ENCODE measurements at regions not wholly inside any gene's neighbourhood (a gene's known extent, or its start where the extent isn't known, plus 50 kb on each side); places are given as distances from the start of the nearest gene placed in this dataset.

DNA sequence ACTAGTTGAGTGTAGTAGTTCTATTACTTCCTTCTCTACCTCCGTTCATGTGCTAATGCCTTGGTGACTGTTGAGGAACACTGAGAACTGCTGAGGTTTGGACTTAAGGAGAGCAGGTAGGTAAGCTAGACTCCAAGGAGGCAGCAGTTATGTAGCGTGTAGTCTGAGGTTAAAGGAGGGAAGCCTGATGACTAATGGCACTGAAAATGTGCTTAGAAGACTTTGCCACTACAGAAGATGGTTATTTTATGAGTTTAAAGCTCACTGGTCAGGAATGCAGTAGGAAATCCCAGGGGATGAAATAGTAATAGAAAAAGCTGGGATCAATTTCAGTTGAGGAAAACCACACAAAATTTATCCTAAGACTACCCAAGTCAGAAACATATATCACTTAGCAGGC, 1077.3 kb downstream of the RAPGEF2 start (continued):
- TF ChIP-seq, protein P1, sequence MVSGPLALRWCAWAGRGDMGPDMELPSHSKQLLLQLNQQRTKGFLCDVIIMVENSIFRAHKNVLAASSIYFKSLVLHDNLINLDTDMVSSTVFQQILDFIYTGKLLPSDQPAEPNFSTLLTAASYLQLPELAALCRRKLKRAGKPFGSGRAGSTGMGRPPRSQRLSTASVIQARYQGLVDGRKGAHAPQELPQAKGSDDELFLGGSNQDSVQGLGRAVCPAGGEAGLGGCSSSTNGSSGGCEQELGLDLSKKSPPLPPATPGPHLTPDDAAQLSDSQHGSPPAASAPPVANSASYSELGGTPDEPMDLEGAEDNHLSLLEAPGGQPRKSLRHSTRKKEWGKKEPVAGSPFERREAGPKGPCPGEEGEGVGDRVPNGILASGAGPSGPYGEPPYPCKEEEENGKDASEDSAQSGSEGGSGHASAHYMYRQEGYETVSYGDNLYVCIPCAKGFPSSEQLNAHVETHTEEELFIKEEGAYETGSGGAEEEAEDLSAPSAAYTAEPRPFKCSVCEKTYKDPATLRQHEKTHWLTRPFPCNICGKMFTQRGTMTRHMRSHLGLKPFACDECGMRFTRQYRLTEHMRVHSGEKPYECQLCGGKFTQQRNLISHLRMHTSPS (CRISPR knock-in tag; IDR thresholded peaks at IDR 0.05; ENCODE audit: low read depth), result no peak
- TF ChIP-seq HMG20A (CRISPR knock-in tag; IDR thresholded peaks at IDR 0.05; ENCODE audit: borderline replicate concordance) (no peak), RARG (CRISPR knock-in tag; IDR thresholded peaks at IDR 0.05; ENCODE audit: low read depth) (no peak), ZFP37 (CRISPR knock-in tag; IDR thresholded peaks at IDR 0.05; ENCODE audit: borderline replicate concordance) (no peak), ISX (CRISPR knock-in tag; conservative IDR thresholded peaks at IDR 0.05) (no peak), TBX3 (IDR thresholded peaks at IDR 0.05; ENCODE audit: borderline replicate concordance) (no peak), KDM5B (CRISPR knock-in tag; IDR thresholded peaks at IDR 0.05; ENCODE audit: borderline replicate concordance) (no peak)
- TF ChIP-seq, protein P2, sequence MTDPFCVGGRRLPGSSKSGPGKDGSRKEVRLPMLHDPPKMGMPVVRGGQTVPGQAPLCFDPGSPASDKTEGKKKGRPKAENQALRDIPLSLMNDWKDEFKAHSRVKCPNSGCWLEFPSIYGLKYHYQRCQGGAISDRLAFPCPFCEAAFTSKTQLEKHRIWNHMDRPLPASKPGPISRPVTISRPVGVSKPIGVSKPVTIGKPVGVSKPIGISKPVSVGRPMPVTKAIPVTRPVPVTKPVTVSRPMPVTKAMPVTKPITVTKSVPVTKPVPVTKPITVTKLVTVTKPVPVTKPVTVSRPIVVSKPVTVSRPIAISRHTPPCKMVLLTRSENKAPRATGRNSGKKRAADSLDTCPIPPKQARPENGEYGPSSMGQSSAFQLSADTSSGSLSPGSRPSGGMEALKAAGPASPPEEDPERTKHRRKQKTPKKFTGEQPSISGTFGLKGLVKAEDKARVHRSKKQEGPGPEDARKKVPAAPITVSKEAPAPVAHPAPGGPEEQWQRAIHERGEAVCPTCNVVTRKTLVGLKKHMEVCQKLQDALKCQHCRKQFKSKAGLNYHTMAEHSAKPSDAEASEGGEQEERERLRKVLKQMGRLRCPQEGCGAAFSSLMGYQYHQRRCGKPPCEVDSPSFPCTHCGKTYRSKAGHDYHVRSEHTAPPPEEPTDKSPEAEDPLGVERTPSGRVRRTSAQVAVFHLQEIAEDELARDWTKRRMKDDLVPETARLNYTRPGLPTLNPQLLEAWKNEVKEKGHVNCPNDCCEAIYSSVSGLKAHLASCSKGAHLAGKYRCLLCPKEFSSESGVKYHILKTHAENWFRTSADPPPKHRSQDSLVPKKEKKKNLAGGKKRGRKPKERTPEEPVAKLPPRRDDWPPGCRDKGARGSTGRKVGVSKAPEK (CRISPR knock-in tag; IDR thresholded peaks at IDR 0.05; ENCODE audit: borderline replicate concordance), result no peak

DNA sequence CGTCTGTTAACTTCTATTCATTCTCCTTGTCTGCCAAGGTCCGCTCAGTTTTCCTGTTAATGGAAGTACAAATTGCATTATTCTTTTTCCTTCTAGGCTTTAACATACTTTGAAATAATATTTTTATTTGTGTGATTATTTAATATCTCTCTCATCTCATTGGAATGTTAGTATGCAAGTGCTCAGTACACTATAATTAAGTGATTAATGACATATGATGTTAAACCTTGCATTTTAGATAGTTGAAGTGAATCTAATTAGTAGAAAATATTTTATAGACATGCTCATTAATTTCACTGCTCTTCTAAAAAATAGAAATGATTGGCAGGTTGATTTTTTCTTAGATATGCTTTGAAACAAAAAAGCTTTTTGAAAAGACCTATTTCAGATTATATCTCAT, 1079.8 kb downstream of the RAPGEF2 start:
- Histone ChIP-seq H3K79me2 (ENCODE audit: insufficient read depth, low read length) (no peaks in the 10 kb centered on the region), H3K27me3 (ENCODE audit: control insufficient read depth in 1 of 2, insufficient read depth in 2 of 2, low read length in 2 of 2) (no peaks in the 10 kb centered on the region), H3K9ac (ENCODE audit: insufficient read depth, low read depth, low read length) (no peak overlapping the region), H3K27ac (ENCODE audit: extremely low read length, insufficient read depth, low read length) (no peak overlapping the region), H2AFZ (ENCODE audit: low read length) (no peak overlapping the region), H3K9me3 (ENCODE audit: low read length) (no peaks in the 10 kb centered on the region), H3K4me3 (replicated peaks in 1 of 3; ENCODE audit: insufficient read depth in 1 of 3, low read depth in 2 of 3, low read length in 3 of 3) (no peak overlapping the region), H3K36me3 (replicated peaks in 1 of 2; ENCODE audit: control insufficient read depth in 1 of 2, insufficient read depth in 2 of 2, low read length in 2 of 2) (no peaks in the 10 kb centered on the region), H3K4me2 (ENCODE audit: low read depth, low read length) (no peak overlapping the region), H3K4me1 (ENCODE audit: insufficient read depth, low read length) (no peaks in the 10 kb centered on the region), H4K20me1 (ENCODE audit: insufficient read depth, low read length) (no peaks in the 10 kb centered on the region)
- DNase-seq (ENCODE audit: low spot score) (no peak), FAIRE-seq (no peak), ATAC-seq (no peak)
- no TSS peak for BruUV-seq (replicated peaks)
- 3% methylated on average over 2 of the region's 2 CpGs for WGBS (ENCODE audit: low lambda C conversion rate)
- ChIA-PET POLR2A (no interaction called here), CTCF (ENCODE audit: low intra/inter-chr PET ratio, low total read pairs) (no interaction called here)
- intact Hi-C loops (cut with micrococcal nuclease; ENCODE audit: unreplicated experiment) (no loop called here), in situ Hi-C loops (cut with HindIII; ENCODE audit: extremely low pct_ligation_motif_present, low pct_unique_long_range_greater_than_20kb) (no loop called here)
- TF ChIP-seq ZNF264 (CRISPR knock-in tag; IDR thresholded peaks at IDR 0.05) (no peak), ZNF543 (CRISPR knock-in tag; IDR thresholded peaks at IDR 0.05) (no peak)
- TF ChIP-seq, protein P3, sequence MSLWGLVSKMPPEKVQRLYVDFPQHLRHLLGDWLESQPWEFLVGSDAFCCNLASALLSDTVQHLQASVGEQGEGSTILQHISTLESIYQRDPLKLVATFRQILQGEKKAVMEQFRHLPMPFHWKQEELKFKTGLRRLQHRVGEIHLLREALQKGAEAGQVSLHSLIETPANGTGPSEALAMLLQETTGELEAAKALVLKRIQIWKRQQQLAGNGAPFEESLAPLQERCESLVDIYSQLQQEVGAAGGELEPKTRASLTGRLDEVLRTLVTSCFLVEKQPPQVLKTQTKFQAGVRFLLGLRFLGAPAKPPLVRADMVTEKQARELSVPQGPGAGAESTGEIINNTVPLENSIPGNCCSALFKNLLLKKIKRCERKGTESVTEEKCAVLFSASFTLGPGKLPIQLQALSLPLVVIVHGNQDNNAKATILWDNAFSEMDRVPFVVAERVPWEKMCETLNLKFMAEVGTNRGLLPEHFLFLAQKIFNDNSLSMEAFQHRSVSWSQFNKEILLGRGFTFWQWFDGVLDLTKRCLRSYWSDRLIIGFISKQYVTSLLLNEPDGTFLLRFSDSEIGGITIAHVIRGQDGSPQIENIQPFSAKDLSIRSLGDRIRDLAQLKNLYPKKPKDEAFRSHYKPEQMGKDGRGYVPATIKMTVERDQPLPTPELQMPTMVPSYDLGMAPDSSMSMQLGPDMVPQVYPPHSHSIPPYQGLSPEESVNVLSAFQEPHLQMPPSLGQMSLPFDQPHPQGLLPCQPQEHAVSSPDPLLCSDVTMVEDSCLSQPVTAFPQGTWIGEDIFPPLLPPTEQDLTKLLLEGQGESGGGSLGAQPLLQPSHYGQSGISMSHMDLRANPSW (CRISPR knock-in tag; IDR thresholded peaks at IDR 0.05; ENCODE audit: borderline replicate concordance), result no peak
- TF ChIP-seq, protein P4, sequence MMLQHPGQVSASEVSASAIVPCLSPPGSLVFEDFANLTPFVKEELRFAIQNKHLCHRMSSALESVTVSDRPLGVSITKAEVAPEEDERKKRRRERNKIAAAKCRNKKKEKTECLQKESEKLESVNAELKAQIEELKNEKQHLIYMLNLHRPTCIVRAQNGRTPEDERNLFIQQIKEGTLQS (CRISPR knock-in tag; IDR thresholded peaks at IDR 0.05), result no peak
- TF ChIP-seq, protein P5, sequence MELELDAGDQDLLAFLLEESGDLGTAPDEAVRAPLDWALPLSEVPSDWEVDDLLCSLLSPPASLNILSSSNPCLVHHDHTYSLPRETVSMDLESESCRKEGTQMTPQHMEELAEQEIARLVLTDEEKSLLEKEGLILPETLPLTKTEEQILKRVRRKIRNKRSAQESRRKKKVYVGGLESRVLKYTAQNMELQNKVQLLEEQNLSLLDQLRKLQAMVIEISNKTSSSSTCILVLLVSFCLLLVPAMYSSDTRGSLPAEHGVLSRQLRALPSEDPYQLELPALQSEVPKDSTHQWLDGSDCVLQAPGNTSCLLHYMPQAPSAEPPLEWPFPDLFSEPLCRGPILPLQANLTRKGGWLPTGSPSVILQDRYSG (CRISPR knock-in tag; IDR thresholded peaks at IDR 0.05), result no peak
- TF ChIP-seq, protein P6, sequence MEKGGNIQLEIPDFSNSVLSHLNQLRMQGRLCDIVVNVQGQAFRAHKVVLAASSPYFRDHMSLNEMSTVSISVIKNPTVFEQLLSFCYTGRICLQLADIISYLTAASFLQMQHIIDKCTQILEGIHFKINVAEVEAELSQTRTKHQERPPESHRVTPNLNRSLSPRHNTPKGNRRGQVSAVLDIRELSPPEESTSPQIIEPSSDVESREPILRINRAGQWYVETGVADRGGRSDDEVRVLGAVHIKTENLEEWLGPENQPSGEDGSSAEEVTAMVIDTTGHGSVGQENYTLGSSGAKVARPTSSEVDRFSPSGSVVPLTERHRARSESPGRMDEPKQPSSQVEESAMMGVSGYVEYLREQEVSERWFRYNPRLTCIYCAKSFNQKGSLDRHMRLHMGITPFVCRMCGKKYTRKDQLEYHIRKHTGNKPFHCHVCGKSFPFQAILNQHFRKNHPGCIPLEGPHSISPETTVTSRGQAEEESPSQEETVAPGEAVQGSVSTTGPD (CRISPR knock-in tag; IDR thresholded peaks at IDR 0.05), result no peak
